Right atrium auricular region (tissue), 2 donors: ENCODE measurements at regions not wholly inside any gene's neighbourhood (a gene's known extent, or its start where the extent isn't known, plus 50 kb on each side); places are given as distances from the start of the nearest gene placed in this dataset.

Experiments
- DNase-seq: peaks from one replicate; pipeline ENCODE4 v3.0.0-alpha.2; 2019; ENCODE audit warnings: low spot score
- H3K27ac ChIP-seq, 2 donors: fragments of 200-600 bp; sonication (generic); 1 replicate in 1 of 2; 2 replicates in 1 of 2; pipeline ENCODE4 v1.5.1; 2016 to 2019
- H3K27me3 ChIP-seq, 2 donors: fragments of 200-600 bp; sonication (generic); one replicate each; pipeline versions ENCODE4 v1.5.1 to v1.6.0; 2017 to 2019
- H3K36me3 ChIP-seq: fragments of 200-600 bp; sonication (generic); one replicate; pipeline ENCODE4 v1.5.1; 2016
- H3K4me1 ChIP-seq, 2 donors: fragments of 200-600 bp; sonication (generic); one replicate each; pipeline versions ENCODE4 v1.5.1 to v1.6.0; 2017 to 2019
- H3K4me3 ChIP-seq, 2 donors: fragments of 200-600 bp; sonication (generic); 1 replicate in 1 of 2; 2 replicates in 1 of 2; pipeline ENCODE4 v1.5.1; 2017 to 2019; ENCODE audit warnings: mild to moderate bottlenecking in 1 of 2, moderate library complexity in 1 of 2
- H3K9me3 ChIP-seq, 2 donors: fragments of 200-600 bp; sonication (generic); one replicate each; pipeline ENCODE4 v1.5.1; 2019
- CTCF ChIP-seq, 2 donors: fragments of 200-600 bp; sonication (generic); IDR thresholded peaks; one replicate each; pipeline ENCODE4 v1.5.1; 2019; ENCODE audit warnings: antibody characterized with exemption in 2 of 2

GRCh38 chr4:156414406-156414805, 460.7 kb upstream of the CTSO start:
- Histone ChIP-seq H3K4me3 (no peak overlapping the region), H3K4me1 (no peaks in the 10 kb centered on the region), H3K9me3 (no peaks in the 10 kb centered on the region), H3K36me3 (no peaks in the 10 kb centered on the region), H3K27ac (no peak overlapping the region), H3K27me3 (no peaks in the 10 kb centered on the region)
- no peak for DNase-seq
- TF ChIP-seq CTCF (IDR thresholded peaks at IDR 0.05) = no peak

GRCh38 chr4:156413239-156414135, 459.8 kb upstream of the CTSO start:
- H3K9me3 ChIP-seq = no peaks in the 10 kb centered on the region
- H3K4me3 ChIP-seq = no peak overlapping the region
- H3K27ac ChIP-seq = no peak overlapping the region
- no peak for DNase-seq
- no peaks in the 10 kb centered on the region for H3K4me1 ChIP-seq
- H3K36me3 ChIP-seq = no peaks in the 10 kb centered on the region
- TF ChIP-seq CTCF (IDR thresholded peaks at IDR 0.05) = no peak
- no peaks in the 10 kb centered on the region for H3K27me3 ChIP-seq

GRCh38 chr4:156411531-156411930, 457.9 kb upstream of the CTSO start:
- H3K27ac ChIP-seq = no peak overlapping the region
- no peak for DNase-seq
- no peak overlapping the region for H3K4me3 ChIP-seq
- no peak for TF ChIP-seq CTCF (IDR thresholded peaks at IDR 0.05)
- H3K36me3 ChIP-seq = no peaks in the 10 kb centered on the region
- H3K4me1 ChIP-seq = no peaks in the 10 kb centered on the region
- no peaks in the 10 kb centered on the region for H3K9me3 ChIP-seq
- no peaks in the 10 kb centered on the region for H3K27me3 ChIP-seq

- no peak for DNase-seq
- Histone ChIP-seq H3K4me1 (no peaks in the 10 kb centered on the region), H3K27me3 (no peaks in the 10 kb centered on the region), H3K36me3 (no peaks in the 10 kb centered on the region), H3K9me3 (peaks cover 0 to 3% of the 10 kb centered on the region in 2 donors), H3K27ac (no peak overlapping the region), H3K4me3 (no peak overlapping the region)
- TF ChIP-seq CTCF (IDR thresholded peaks at IDR 0.05) = no peak
These were observed 455.1 kb upstream of the CTSO start for GRCh38 chr4:156408749-156409148.

GRCh38 chr4:156401371-156401770, 447.7 kb upstream of the CTSO start:
- TF ChIP-seq CTCF (IDR thresholded peaks at IDR 0.05) = no peak
- Histone ChIP-seq H3K4me1 (no peaks in the 10 kb centered on the region), H3K4me3 (no peak overlapping the region), H3K27ac (no peak overlapping the region), H3K36me3 (no peaks in the 10 kb centered on the region), H3K9me3 (peaks cover 0 to 17% of the 10 kb centered on the region in 2 donors), H3K27me3 (no peaks in the 10 kb centered on the region)
- no peak for DNase-seq

- TF ChIP-seq CTCF (IDR thresholded peaks at IDR 0.05) = no peak
- Histone ChIP-seq H3K4me1 (no peaks in the 10 kb centered on the region), H3K4me3 (no peak overlapping the region), H3K9me3 (no peaks in the 10 kb centered on the region), H3K27me3 (no peaks in the 10 kb centered on the region), H3K36me3 (no peaks in the 10 kb centered on the region), H3K27ac (no peak overlapping the region)
- DNase-seq = no peak
These were observed 442.9 kb upstream of the CTSO start for GRCh38 chr4:156396534-156396933.
